GM20000 (cell line): ENCODE measurements at regions not wholly inside any gene's neighbourhood (a gene's known extent, or its start where the extent isn't known, plus 50 kb on each side); places are given as distances from the start of the nearest gene placed in this dataset.

Experiments used
- DNase-seq: peaks from one replicate; pipeline ENCODE4 v3.0.0; 2012; ENCODE audit warnings: low spot score
- CTCF ChIP-seq: IDR thresholded peaks from 2 replicates; pipeline ENCODE4 v1.5.1; 2012; ENCODE audit warnings: mild to moderate bottlenecking, control low read depth; ENCODE audit errors: extremely low read depth, missing control alignments

- no peak for DNase-seq
- no peak for TF ChIP-seq CTCF
These were observed 613.5 kb downstream of the MATN1 start for GRCh38 chr1:30109853-30110252.

- no peak for TF ChIP-seq CTCF
These were observed 615.2 kb downstream of the MATN1 start for GRCh38 chr1:30108186-30108585.

GRCh38 chr1:30106125-30106524 lies 617.3 kb downstream of the MATN1 start:
- no peak for DNase-seq
- TF ChIP-seq CTCF = no peak

More at GRCh38 chr1:30108186-30108585, 615.2 kb downstream of the MATN1 start:
- DNase-seq = no peak

- TF ChIP-seq CTCF = no peak
- no peak for DNase-seq
These were observed 618.8 kb downstream of the MATN1 start for GRCh38 chr1:30104551-30104950.

GRCh38 chr1:30103708-30104411 lies 619.5 kb downstream of the MATN1 start:
- TF ChIP-seq CTCF = no peak
- no peak for DNase-seq

GRCh38 chr1:30102605-30103004 lies 620.8 kb downstream of the MATN1 start:
- no peak for TF ChIP-seq CTCF
- DNase-seq = no peak

GRCh38 chr1:30101487-30102227 lies 621.7 kb downstream of the MATN1 start:
- TF ChIP-seq CTCF = no peak
- no peak for DNase-seq
